Body of pancreas (tissue), 4 donors: ENCODE measurements at regions not wholly inside any gene's neighbourhood (a gene's known extent, or its start where the extent isn't known, plus 50 kb on each side); places are given as distances from the start of the nearest gene placed in this dataset.

ENCODE experiments used
- CTCF ChIP-seq, 7 experiments: fragments of 450-650 bp in 4 of 7; fragments of 200-600 bp in 3 of 7; sonication (generic) in 3 of 7; IDR thresholded peaks; one replicate each; pipeline ENCODE4 v1.5.1; 2016 to 2019; ENCODE audit warnings: antibody characterized with exemption in 7 of 7
- POLR2A ChIP-seq, 3 donors: fragments of 450-650 bp; IDR thresholded peaks; one replicate each; pipeline ENCODE4 v1.6.1; 2016; ENCODE audit warnings: antibody characterized with exemption in 3 of 3, mild to moderate bottlenecking in 2 of 3

DNA sequence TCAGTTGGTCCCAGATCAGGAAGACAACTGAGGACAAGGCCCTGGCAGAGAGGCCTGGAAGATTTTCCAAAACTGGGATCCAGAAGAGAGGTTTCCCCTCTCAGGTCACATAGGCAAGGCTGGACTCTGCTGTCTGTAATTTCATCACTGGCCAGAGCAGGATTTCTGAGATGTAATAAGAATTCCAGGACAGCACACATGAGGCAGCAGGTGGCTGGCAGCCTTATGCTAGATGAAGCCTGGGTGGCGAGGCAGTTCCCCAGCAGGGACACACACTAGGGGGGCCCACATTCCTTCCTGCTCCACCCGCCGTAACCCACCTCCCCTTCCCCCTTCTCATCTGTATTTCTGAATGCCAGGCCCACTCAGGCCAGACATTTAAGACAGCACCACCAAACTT lies 98.6 kb downstream of the HNRNPLL start:
- TF ChIP-seq CTCF (IDR thresholded peaks at IDR 0.05) (no peak), POLR2A (IDR thresholded peaks at IDR 0.05) (no peak)
